GM19455 (cell line): ENCODE measurements at regions not wholly inside any gene's neighbourhood (a gene's known extent, or its start where the extent isn't known, plus 50 kb on each side); places are given as distances from the start of the nearest gene placed in this dataset.

Source experiments
- ATAC-seq: cut with Tn5 transposase; IDR thresholded peaks from one replicate; pipeline ENCODE4 v1.9.1; 2021; ENCODE audit not compliant: unreplicated experiment

DNA sequence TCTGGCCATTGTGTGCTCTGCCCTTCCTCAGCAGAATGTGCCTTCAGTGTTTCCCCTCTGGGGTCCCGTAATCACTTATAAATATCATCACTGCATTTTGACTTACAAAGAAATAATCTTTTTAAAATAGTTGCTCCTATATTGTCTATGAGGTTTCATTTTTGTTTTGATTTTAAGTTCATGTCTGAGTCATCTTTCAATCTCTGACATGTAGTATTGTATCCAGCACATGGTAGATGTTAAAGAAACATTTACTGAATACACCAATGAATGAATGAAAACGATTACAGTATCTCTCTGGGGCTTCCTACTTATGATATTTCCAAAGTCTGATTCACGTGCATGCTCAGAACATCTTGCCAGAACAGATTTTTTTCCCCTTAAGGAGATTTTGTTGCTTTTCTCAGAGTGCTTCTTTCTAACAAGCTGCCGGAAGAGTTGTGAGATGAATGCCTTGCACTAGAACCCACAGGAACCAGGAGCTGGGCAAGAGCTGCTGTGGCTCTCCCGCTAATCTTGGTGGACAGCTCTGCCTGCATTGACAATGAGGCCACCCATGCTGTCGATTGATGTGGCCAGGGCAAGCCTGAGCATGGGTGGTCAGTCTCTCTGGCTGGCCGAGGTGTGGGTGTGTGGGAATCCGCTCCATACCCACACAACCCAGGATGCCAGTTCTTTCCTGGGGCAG lies 199.4 kb downstream of the CYRIA start:
- no peak for ATAC-seq

- no peak for ATAC-seq
Observed at GRCh38 chr2:16464641-16465040, 201.0 kb downstream of the CYRIA start.

- ATAC-seq: no peak
Observed at GRCh38 chr2:16462958-16463357, 202.7 kb downstream of the CYRIA start.

DNA sequence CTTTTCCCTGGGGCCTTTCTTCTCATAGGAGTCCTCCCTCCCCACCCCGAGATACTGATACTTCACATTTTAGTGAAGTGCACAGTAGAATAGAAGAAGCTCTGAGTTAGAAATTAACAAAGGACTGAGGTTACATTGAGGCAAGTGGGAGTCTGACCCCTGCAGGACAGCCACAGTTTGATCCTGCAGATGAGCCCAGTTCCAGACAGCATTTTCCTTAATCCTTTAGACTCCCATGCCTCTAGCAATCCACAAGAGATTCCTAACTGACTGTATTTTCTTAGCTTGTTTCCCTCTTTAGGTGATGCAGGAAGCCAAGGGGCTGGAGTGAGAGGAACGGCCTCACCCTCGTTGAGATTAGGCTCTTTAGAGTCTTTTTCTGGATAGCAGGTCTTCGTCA lies 204.0 kb downstream of the CYRIA start:
- no peak for ATAC-seq

DNA sequence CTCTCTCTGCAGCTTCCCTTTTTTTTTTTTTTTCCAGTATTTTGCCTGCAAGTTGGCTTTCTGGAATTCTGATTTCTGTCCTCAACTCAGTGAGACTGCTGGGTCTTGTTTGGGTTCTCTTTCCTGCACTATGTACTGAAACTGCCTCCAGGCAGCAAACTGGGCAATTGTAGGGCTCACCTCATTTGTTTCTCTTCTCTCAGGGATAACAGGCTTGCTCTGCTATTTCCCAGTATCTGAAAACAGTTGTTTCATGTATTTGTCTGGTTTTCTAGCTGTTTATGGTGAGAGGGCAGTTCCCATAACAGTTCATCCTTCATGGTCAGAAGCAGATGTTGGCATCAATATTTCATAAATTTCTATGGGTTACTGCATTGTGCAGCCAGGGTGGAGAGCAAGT lies 206.0 kb downstream of the CYRIA start:
- no peak for ATAC-seq

DNA sequence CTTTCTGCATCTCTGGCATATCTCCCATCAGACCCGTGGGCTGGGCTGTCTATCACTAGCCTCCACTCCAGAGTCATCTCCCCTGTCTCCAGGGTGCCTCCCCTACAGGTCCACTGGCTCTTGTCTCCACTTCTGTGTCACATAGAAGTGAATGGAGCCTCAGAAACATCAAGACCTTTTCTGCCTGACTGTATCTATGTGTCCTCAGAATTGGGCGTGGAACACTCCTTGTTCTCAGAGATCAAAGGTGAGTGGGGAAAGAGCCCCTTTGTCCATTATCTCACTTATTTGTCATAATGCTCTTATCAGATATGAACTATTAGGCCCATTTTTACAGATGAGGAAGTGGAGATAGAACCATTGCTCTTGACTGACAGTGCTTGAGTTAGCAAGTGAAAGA lies 211.0 kb downstream of the CYRIA start:
- no peak for ATAC-seq

- ATAC-seq: no peak
Observed at GRCh38 chr2:16452123-16452522, 213.5 kb downstream of the CYRIA start.

DNA sequence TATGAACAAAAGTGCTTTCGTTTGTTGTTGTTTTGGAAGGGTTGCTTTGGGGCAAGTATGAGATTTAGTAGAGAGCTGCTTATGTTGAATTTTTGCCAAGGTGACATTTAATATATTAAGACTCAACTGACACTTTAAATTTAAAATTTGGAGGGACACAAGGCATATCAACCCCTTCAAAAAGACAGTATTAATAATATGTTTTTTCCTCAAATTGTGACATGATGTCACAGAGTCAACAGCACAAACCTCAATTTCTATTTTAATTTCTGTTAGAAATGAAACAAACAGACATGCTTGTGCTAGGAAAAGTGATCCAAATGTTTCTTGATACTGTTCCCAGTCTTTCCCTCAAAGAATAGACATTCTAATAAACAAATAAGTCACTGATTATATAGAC lies 218.9 kb downstream of the CYRIA start:
- ATAC-seq: no peak

DNA sequence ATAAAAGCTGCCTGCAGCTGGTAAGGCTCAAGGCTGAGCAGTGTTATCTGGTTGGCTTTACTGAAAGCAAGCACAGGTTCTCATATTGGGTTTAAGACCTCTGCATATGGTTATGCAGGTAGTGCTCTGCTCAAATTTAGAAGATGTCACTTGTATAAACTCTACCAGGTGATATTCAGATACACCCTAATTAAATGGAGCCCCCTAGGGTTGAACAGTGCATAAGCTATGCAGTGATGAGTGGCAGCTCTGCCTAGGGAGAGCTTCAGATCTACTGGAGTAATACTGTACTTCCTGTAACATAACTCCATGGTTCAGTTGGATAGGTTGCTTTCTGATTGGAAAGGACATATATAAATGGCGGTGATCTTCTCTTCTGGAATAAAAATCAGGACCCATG lies 222.7 kb downstream of the CYRIA start:
- no peak for ATAC-seq

DNA sequence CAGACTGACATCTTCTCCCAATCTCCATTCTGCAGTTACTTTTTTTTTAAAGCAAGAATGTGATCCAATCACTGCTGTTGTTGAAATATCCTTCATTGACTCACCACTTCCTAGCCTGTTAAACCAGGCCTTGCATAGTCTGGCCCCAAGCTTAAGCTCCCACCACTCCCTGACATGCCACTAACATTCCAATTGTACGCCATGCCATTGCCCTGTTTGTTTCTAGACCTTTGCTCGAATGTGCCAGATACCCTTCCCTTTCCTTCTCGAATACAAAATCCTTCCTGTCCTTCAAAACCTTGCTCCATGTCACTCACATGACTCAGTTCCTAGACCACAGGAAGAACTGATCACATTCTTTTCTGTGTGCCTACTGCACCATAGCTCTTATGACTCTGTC lies 224.2 kb downstream of the CYRIA start:
- no peak for ATAC-seq

DNA sequence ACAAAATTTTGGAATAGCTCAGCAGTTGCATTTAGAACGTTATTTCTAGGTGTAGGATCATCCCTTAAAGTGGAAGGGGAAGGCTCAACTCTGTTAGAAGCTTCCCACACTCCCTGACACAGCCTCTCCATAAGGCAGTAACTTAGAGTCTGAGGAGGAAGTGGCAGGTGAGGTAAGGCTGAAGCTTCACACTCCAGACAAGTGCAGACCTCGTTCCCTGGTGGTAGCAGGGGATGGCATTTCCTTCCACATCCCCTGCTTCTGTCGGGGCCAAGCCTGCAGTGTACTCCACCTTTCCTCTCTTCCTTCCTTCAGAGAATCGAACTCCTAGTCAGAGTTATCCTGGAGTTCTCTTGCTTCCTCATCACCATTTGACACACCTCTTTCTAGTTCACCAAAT lies 224.7 kb downstream of the CYRIA start:
- no peak for ATAC-seq

GRCh38 chr2:16438613-16439321 lies 226.9 kb downstream of the CYRIA start:
- ATAC-seq: no peak

- ATAC-seq: no peak
Observed at GRCh38 chr2:16437189-16437588, 228.4 kb downstream of the CYRIA start.

DNA sequence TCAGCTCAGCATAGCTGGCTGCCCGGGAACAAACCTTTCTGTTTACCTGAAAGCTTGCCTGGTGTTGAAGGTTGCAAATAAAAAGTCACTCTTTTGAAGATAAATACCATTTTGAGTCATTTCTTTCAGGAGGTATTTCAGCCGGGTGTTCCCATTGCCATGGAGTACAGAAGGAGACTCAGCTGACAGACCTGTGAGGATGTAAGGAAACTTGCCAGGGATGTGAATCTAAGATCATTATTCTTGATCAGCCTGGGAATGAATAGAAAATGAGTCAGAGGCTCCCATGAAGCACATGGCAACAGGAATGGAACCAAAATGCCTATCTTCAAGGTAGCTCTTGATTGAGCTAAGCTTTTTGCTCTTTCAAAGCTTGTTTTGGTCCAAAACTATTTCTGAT lies 231.2 kb downstream of the CYRIA start:
- no peak for ATAC-seq

DNA sequence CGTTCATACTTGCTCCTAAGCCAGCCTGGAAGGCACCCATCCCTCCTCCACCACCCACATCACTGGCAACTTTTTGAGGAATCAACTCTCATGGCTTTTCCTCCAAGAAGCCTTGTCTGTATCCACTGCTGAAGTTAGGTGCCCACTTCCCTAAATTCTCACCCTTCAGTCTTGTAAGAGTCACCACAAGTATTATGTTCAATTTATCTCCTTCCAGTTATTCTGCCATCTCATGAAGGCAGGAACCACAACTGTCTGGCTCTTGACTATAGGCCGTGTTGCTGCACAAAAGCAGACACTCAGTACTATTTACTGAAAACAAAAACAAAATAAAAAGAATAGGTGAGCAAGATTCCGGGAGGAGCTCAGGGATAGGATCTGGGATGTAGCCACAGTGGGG lies 234.8 kb downstream of the CYRIA start:
- ATAC-seq: no peak

- ATAC-seq: no peak
Observed at GRCh38 chr2:16429431-16430145, 236.0 kb downstream of the CYRIA start.

DNA sequence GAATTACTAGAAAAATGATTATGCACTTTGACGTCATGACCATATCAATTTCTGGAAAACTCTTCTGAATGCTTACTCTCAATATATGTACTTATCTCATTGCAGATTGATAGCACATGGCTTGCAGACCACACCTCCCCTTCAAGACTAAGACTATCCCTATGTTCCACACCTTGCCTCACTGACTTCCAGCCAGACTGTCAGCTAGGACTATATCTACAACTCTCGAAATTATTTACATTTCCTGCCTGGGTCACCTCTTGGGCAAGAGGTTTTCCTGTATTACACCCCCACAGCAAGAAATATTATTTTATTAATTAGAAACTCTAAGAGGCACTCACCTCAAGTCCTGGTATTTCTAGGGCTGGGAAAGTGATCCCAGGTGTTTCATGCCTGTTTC lies 236.6 kb downstream of the CYRIA start:
- ATAC-seq: no peak

GRCh38 chr2:16425462-16426336 lies 239.9 kb downstream of the CYRIA start:
- ATAC-seq: no peak

DNA sequence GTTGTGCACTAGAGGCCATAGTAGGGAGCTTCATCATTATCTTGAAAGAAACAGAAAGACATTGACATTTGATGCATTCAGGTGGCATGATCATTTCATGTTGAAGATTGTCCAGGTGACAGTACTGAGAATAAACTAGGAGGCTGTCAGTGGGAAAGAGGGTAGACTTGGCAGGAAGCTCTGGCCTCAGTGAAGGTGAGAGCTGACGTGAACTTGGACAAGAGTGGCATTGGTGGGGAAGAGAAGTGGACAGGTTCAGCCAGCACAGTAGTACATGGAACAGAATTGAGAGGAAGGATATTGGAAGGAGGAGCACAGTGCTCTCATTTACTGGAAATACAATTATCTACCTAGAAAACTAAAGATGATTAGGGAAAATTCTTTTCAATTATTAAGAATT lies 245.2 kb downstream of the CYRIA start:
- ATAC-seq: no peak

GRCh38 chr2:16417726-16418125 lies 247.9 kb downstream of the CYRIA start:
- ATAC-seq: no peak

DNA sequence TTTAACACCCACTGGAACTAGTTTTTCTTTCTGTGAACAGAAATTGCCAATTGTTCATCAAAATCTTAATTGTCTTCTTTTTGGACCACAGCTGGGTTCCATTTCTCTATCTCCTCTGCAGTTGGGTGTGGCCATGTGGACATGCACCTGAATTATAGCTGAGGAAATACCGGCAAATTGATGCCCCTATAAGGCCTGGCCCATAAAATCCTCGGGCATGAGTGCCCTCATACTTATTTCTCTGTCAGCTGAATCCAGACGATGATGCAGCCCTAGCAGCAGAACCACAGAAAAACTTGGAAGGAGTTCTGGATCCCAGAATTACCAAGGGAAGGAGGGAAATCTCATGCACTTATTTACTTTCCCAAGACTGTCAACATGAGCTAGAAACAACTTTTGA lies 249.0 kb downstream of the CYRIA start:
- ATAC-seq: no peak
